Uterus (tissue), 3 donors: ENCODE measurements at regions not wholly inside any gene's neighbourhood (a gene's known extent, or its start where the extent isn't known, plus 50 kb on each side); places are given as distances from the start of the nearest gene placed in this dataset.
A peak's percentile ranks its signal among the peaks of the same experiment; 100 is the strongest.

Source experiments
- DNase-seq, 2 donors: peaks; one replicate each; pipeline ENCODE4 v3.0.0-alpha.2; 2019 to 2020
- H3K27ac ChIP-seq, 2 donors: fragments of 200-600 bp; sonication (generic); 1 replicate in 1 of 2; 2 replicates in 1 of 2; pipeline ENCODE4 v1.5.1; 2016 to 2018
- H3K27me3 ChIP-seq, 2 donors: fragments of 200-600 bp; sonication (generic); one replicate each; pipeline ENCODE4 v1.5.1; 2018 to 2019; ENCODE audit warnings: control low read depth in 1 of 2
- H3K36me3 ChIP-seq, 2 donors: fragments of 200-600 bp; sonication (generic); one replicate each; pipeline ENCODE4 v1.5.1; 2019; ENCODE audit warnings: control low read depth in 1 of 2
- H3K4me1 ChIP-seq, 2 donors: fragments of 200-600 bp; sonication (generic); one replicate each; pipeline ENCODE4 v1.5.1; 2018 to 2019; ENCODE audit warnings: control low read depth in 1 of 2
- H3K4me3 ChIP-seq, 2 donors: fragments of 200-600 bp; sonication (generic); 1 replicate in 1 of 2; 2 replicates in 1 of 2; pipeline ENCODE4 v1.5.1; 2018 to 2019; ENCODE audit warnings: mild to moderate bottlenecking in 1 of 2
- H3K9me3 ChIP-seq, 2 donors: fragments of 200-600 bp; sonication (generic); one replicate each; pipeline ENCODE4 v1.5.1; 2019; ENCODE audit warnings: control low read depth in 1 of 2
- CTCF ChIP-seq, 4 experiments: fragments of 200-600 bp in 2 of 4; fragments of 450-650 bp in 2 of 4; sonication (generic) in 2 of 4; IDR thresholded peaks; one replicate each; pipeline ENCODE4 v1.5.1; 2016 to 2019; ENCODE audit warnings: antibody characterized with exemption in 4 of 4, mild to moderate bottlenecking in 2 of 4, moderate library complexity in 1 of 4
- POLR2A ChIP-seq, 2 donors: fragments of 450-650 bp; IDR thresholded peaks; one replicate each; pipeline ENCODE4 v1.6.1; 2016; ENCODE audit warnings: antibody characterized with exemption in 2 of 2, mild to moderate bottlenecking in 1 of 2, moderate library complexity in 1 of 2
- intact Hi-C: fragments of 100-400 bp; cut with DNase I; formaldehyde crosslinking; loops from one replicate; pipeline ENCODE4 v1.15.1; 2023; ENCODE audit warnings: low total_unique reads
- donor health status: DM: yes; HTN: yes; CAD: no.

GRCh38 chr6:22028403-22029090 lies 268.3 kb downstream of the PRL start:
- intact Hi-C loops = no loop called here
- H3K9me3 ChIP-seq = no peaks in the 10 kb centered on the region
- no peak for TF ChIP-seq POLR2A (IDR thresholded peaks at IDR 0.05)
- no peak for TF ChIP-seq CTCF (IDR thresholded peaks at IDR 0.05)
- H3K4me3 ChIP-seq = no peak overlapping the region
- no peaks in the 10 kb centered on the region for H3K27me3 ChIP-seq
- H3K4me1 ChIP-seq = peaks cover 5 to 11% of the 10 kb centered on the region in 2 donors
- no peaks in the 10 kb centered on the region for H3K36me3 ChIP-seq
- DNase-seq = no peak
- H3K27ac ChIP-seq = peak overlapping the region; percentile 27 to 28

- TF ChIP-seq POLR2A (IDR thresholded peaks at IDR 0.05) = no peak
- no peak for TF ChIP-seq CTCF (IDR thresholded peaks at IDR 0.05)
- intact Hi-C loops = no loop called here
- Histone ChIP-seq H3K27ac (peak overlapping the region; percentile 27 to 28), H3K27me3 (no peaks in the 10 kb centered on the region), H3K4me3 (no peak overlapping the region), H3K9me3 (no peaks in the 10 kb centered on the region), H3K4me1 (peaks cover 5 to 11% of the 10 kb centered on the region in 2 donors), H3K36me3 (no peaks in the 10 kb centered on the region)
- no peak for DNase-seq
Measured at GRCh38 chr6:22029171-22029570, 267.7 kb downstream of the PRL start.

- no peaks in the 10 kb centered on the region for H3K27me3 ChIP-seq
- no peak for DNase-seq
- H3K4me1 ChIP-seq = peaks cover 4 to 5% of the 10 kb centered on the region in 2 donors
- H3K36me3 ChIP-seq = no peaks in the 10 kb centered on the region
- no peak for TF ChIP-seq POLR2A (IDR thresholded peaks at IDR 0.05)
- no peak for TF ChIP-seq CTCF (IDR thresholded peaks at IDR 0.05)
- intact Hi-C loops = no loop called here
- no peak overlapping the region for H3K4me3 ChIP-seq
- no peak overlapping the region for H3K27ac ChIP-seq
- H3K9me3 ChIP-seq = no peaks in the 10 kb centered on the region
Measured at GRCh38 chr6:22030730-22031619, 265.9 kb downstream of the PRL start.

GRCh38 chr6:22035690-22036089 lies 261.1 kb downstream of the PRL start:
- H3K27ac ChIP-seq = no peak overlapping the region
- no peak for DNase-seq
- H3K9me3 ChIP-seq = peaks cover 0 to 5% of the 10 kb centered on the region in 2 donors
- no peaks in the 10 kb centered on the region for H3K27me3 ChIP-seq
- no peak for TF ChIP-seq POLR2A (IDR thresholded peaks at IDR 0.05)
- TF ChIP-seq CTCF (IDR thresholded peaks at IDR 0.05) = no peak
- no peaks in the 10 kb centered on the region for H3K36me3 ChIP-seq
- no peak overlapping the region for H3K4me3 ChIP-seq
- intact Hi-C loops = no loop called here
- H3K4me1 ChIP-seq = no peaks in the 10 kb centered on the region

- DNase-seq = no peak
- peaks cover 0 to 5% of the 10 kb centered on the region in 2 donors for H3K9me3 ChIP-seq
- intact Hi-C loops = no loop called here
- H3K4me3 ChIP-seq = no peak overlapping the region
- no peak overlapping the region for H3K27ac ChIP-seq
- TF ChIP-seq CTCF (IDR thresholded peaks at IDR 0.05) = no peak
- no peak for TF ChIP-seq POLR2A (IDR thresholded peaks at IDR 0.05)
- H3K27me3 ChIP-seq = no peaks in the 10 kb centered on the region
- H3K36me3 ChIP-seq = no peaks in the 10 kb centered on the region
- no peaks in the 10 kb centered on the region for H3K4me1 ChIP-seq
Measured at GRCh38 chr6:22036275-22036674, 260.6 kb downstream of the PRL start.
